PFSK-1 (cell line): ENCODE measurements at regions not wholly inside any gene's neighbourhood (a gene's known extent, or its start where the extent isn't known, plus 50 kb on each side); places are given as distances from the start of the nearest gene placed in this dataset.

Experiments used
- FOXP2 ChIP-seq: optimal IDR thresholded peaks from 2 replicates; pipeline ENCODE3; 2011; ENCODE audit warnings: borderline replicate concordance, control low read depth, inconsistent platforms; ENCODE audit not compliant: insufficient read depth; ENCODE audit errors: extremely low read length, extremely low read depth
- POLR2AphosphoS5 ChIP-seq: IDR thresholded peaks from 2 replicates; pipeline ENCODE4 v1.6.1; 2012; ENCODE audit warnings: low read depth, mild to moderate bottlenecking, control low read depth, low read length, moderate library complexity
- REST ChIP-seq, 2 experiments: IDR thresholded peaks; 2 replicates each; pipeline versions ENCODE4 v1.6.1 to v1.8.0; 2011 to 2012; ENCODE audit warnings: low read depth in 2 of 2, low read length in 2 of 2, control low read depth in 1 of 2, inconsistent platforms in 1 of 2, mild to moderate bottlenecking in 1 of 2, moderate library complexity in 1 of 2; ENCODE audit not compliant: insufficient read depth in 1 of 2
- SIN3A ChIP-seq: IDR thresholded peaks from 2 replicates; pipeline ENCODE4 v1.6.1; 2012; ENCODE audit warnings: mild to moderate bottlenecking, low read length, moderate library complexity, borderline replicate concordance; ENCODE audit not compliant: insufficient read depth
- TAF1 ChIP-seq: IDR thresholded peaks from 2 replicates; pipeline ENCODE4 v1.6.1; 2012; ENCODE audit warnings: low read length, control low read depth, borderline replicate concordance; ENCODE audit not compliant: insufficient read depth

- TF ChIP-seq TAF1 (no peak), SIN3A (no peak), FOXP2 (no peak), REST (IDR thresholded peaks at IDR 0.05; ENCODE audit: insufficient read depth in 1 of 2, low read depth in 2 of 2, low read length in 2 of 2) (no peak), POLR2AphosphoS5 (no peak)
Measured at GRCh38 chr11:79600711-79601110, 159.9 kb upstream of the TENM4 start.

- TF ChIP-seq SIN3A (no peak), TAF1 (no peak), POLR2AphosphoS5 (no peak), REST (IDR thresholded peaks at IDR 0.05; ENCODE audit: insufficient read depth in 1 of 2, low read depth in 2 of 2, low read length in 2 of 2) (no peak)
Measured at GRCh38 chr11:79594834-79595233, 154.0 kb upstream of the TENM4 start.

GRCh38 chr11:79592824-79593223 is 152.0 kb upstream of the TENM4 start:
- TF ChIP-seq TAF1 (no peak), REST (IDR thresholded peaks at IDR 0.05; ENCODE audit: insufficient read depth in 1 of 2, low read depth in 2 of 2, low read length in 2 of 2) (no peak), SIN3A (no peak), POLR2AphosphoS5 (no peak), FOXP2 (no peak)

GRCh38 chr11:79592406-79592805 is 151.6 kb upstream of the TENM4 start:
- no peak for TF ChIP-seq SIN3A

GRCh38 chr11:79582434-79582833 is 141.6 kb upstream of the TENM4 start:
- no peak for TF ChIP-seq SIN3A
- TF ChIP-seq POLR2AphosphoS5, result no peak
- TF ChIP-seq TAF1, result no peak
- TF ChIP-seq REST (IDR thresholded peaks at IDR 0.05; ENCODE audit: insufficient read depth in 1 of 2, low read depth in 2 of 2, low read length in 2 of 2), result no peak
- TF ChIP-seq FOXP2, result no peak
